ENCODE measurements at regions not wholly inside any gene's neighbourhood (a gene's known extent, or its start where the extent isn't known, plus 50 kb on each side); places are given as distances from the start of the nearest gene placed in this dataset.
"Not testable (repeated sequence)": the region's sequence is repeated elsewhere in the genome, so short reads cannot be mapped to it uniquely, and the experiment has no call there.

DNA sequence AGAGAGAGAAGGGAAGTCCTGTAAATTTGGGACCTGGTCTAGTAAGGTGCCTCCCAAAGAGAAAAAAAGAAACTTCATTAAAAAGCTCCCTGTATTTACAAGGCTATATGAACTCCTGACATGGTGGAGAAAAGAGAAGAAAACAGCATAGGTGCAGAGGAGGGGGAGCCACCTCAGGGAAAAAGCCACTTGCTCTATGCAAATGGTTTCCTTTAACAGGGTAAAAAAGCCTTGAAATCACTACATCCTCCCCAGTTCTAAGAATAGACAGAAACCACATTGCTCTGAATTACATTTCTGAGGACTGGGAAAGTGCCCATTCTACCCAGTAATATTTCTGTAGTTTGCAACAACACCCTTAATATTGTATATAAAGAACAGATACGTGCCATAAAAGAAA is 165.5 kb downstream of the KLF8 start:
- Histone ChIP-seq H3K9me3 (ENCODE audit: low read length) (no peaks in the 10 kb centered on the region), H2AFZ (ENCODE audit: low read length) (no peak overlapping the region), H3K4me3 (ENCODE audit: low read length) (no peak overlapping the region), H3K27ac (ENCODE audit: low read length) (no peak overlapping the region), H4K20me1 (ENCODE audit: low read length) (no peaks in the 10 kb centered on the region), H3K27me3 (ENCODE audit: low read length) (no peaks in the 10 kb centered on the region), H3K36me3 (ENCODE audit: low read depth, low read length) (no peaks in the 10 kb centered on the region), H3F3A (ENCODE audit: low read length, unreplicated experiment) (no peaks in the 10 kb centered on the region), H3K79me2 (ENCODE audit: low read length) (no peaks in the 10 kb centered on the region), H3K4me1 (ENCODE audit: insufficient read depth, low read length) (no peaks in the 10 kb centered on the region), H3K4me2 (ENCODE audit: low read length) (no peak overlapping the region), H3K9ac (ENCODE audit: low read length) (no peak overlapping the region), H3K9me2 (replicated peaks; ENCODE audit: low read length) (no peaks in the 10 kb centered on the region)
- ChIA-PET CTCF (no interaction called here), POLR2A (ENCODE audit: unreplicated experiment) (no interaction called here)
- no peak for DNase-seq
- TF ChIP-seq EZH2 (IDR thresholded peaks at IDR 0.05; ENCODE audit: low read length, unreplicated experiment) (no peak), EZH2phosphoT487 (IDR thresholded peaks at IDR 0.05; ENCODE audit: borderline replicate concordance, low read length) (no peak)
- TF ChIP-seq, protein P1, sequence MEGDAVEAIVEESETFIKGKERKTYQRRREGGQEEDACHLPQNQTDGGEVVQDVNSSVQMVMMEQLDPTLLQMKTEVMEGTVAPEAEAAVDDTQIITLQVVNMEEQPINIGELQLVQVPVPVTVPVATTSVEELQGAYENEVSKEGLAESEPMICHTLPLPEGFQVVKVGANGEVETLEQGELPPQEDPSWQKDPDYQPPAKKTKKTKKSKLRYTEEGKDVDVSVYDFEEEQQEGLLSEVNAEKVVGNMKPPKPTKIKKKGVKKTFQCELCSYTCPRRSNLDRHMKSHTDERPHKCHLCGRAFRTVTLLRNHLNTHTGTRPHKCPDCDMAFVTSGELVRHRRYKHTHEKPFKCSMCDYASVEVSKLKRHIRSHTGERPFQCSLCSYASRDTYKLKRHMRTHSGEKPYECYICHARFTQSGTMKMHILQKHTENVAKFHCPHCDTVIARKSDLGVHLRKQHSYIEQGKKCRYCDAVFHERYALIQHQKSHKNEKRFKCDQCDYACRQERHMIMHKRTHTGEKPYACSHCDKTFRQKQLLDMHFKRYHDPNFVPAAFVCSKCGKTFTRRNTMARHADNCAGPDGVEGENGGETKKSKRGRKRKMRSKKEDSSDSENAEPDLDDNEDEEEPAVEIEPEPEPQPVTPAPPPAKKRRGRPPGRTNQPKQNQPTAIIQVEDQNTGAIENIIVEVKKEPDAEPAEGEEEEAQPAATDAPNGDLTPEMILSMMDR (conservative IDR thresholded peaks at IDR 0.05; ENCODE audit: low read depth, low read length): no peak
- intact Hi-C loops (cut with micrococcal nuclease): no loop called here
- BruUV-seq (replicated peaks): no TSS peak
- ATAC-seq: no peak

DNA sequence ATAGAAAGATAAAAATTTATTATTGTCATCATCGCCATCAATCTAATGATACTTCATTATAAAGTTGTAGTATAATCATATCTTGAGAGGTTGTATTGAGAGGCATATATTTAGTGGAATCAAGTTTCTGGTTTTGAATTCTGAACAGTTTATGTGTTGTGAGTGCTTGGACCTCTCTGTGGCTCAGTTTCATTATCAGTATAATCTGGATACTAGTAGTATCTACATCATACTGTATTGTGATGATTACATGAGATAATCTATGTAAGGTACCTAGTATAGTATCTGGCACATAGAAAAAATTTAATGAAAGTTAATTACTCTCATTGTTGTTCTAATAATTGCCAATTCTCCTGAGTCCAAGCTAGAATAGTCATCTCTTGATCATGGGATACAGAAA is 161.2 kb upstream of the UBQLN2 start:
- no TSS peak for BruUV-seq (replicated peaks)
- Histone ChIP-seq H3K36me3 (ENCODE audit: low read depth, low read length) (no peaks in the 10 kb centered on the region), H4K20me1 (ENCODE audit: low read length) (no peaks in the 10 kb centered on the region), H3F3A (ENCODE audit: low read length, unreplicated experiment) (no peaks in the 10 kb centered on the region), H3K4me3 (ENCODE audit: low read length) (no peak overlapping the region), H3K9me3 (ENCODE audit: low read length) (no peaks in the 10 kb centered on the region), H3K4me1 (ENCODE audit: insufficient read depth, low read length) (no peaks in the 10 kb centered on the region), H3K79me2 (ENCODE audit: low read length) (no peaks in the 10 kb centered on the region), H3K9me2 (replicated peaks; ENCODE audit: low read length) (no peaks in the 10 kb centered on the region), H3K4me2 (ENCODE audit: low read length) (no peak overlapping the region), H2AFZ (ENCODE audit: low read length) (no peak overlapping the region), H3K27ac (ENCODE audit: low read length) (no peak overlapping the region), H3K27me3 (ENCODE audit: low read length) (no peaks in the 10 kb centered on the region), H3K9ac (ENCODE audit: low read length) (no peak overlapping the region)
- no peak for DNase-seq
- POLR2A ChIA-PET (ENCODE audit: unreplicated experiment): no interaction called here
- no peak for ATAC-seq
- TF ChIP-seq, protein P1 (conservative IDR thresholded peaks at IDR 0.05; ENCODE audit: low read depth, low read length): no peak
- TF ChIP-seq EZH2phosphoT487 (IDR thresholded peaks at IDR 0.05; ENCODE audit: borderline replicate concordance, low read length) (no peak), EZH2 (IDR thresholded peaks at IDR 0.05; ENCODE audit: low read length, unreplicated experiment) (no peak)
- intact Hi-C loops (cut with micrococcal nuclease): no loop called here
- CTCF ChIA-PET: no interaction called here

DNA sequence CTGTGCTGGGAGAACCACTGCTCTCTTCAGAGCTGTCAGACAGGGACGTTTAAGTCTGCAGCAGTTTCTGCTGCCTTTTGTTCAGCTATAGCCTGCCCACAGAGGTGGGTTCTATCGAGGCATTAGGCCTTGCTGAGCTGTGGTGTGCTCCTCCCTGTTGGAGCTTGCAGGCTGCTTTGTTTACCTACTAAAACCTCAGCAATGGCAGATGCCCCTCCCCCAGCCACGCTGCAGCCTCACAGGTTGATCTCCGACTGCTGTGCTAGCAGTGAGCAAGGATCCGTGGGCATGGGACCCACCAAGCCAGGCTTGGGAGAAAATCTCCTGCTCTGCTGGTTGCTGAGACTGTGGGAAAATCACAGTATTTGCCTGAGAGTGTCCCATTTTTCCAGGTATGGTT is 133.8 kb upstream of the UBQLN2 start:
- intact Hi-C loops (cut with micrococcal nuclease): no loop called here
- no peak overlapping the region for H3K4me3 ChIP-seq (ENCODE audit: low read length)
- no peaks in the 10 kb centered on the region for H3F3A ChIP-seq (ENCODE audit: low read length, unreplicated experiment)
- BruUV-seq (replicated peaks): no TSS peak
- H3K36me3 ChIP-seq (ENCODE audit: low read depth, low read length): no peaks in the 10 kb centered on the region
- CTCF ChIA-PET: no interaction called here
- no peak overlapping the region for H2AFZ ChIP-seq (ENCODE audit: low read length)
- POLR2A ChIA-PET (ENCODE audit: unreplicated experiment): no interaction called here
- H3K9me3 ChIP-seq (ENCODE audit: low read length): no peaks in the 10 kb centered on the region
- H3K4me2 ChIP-seq (ENCODE audit: low read length): no peak overlapping the region
- no peaks in the 10 kb centered on the region for H3K4me1 ChIP-seq (ENCODE audit: insufficient read depth, low read length)
- H3K9ac ChIP-seq (ENCODE audit: low read length): no peak overlapping the region
- TF ChIP-seq EZH2phosphoT487 (IDR thresholded peaks at IDR 0.05; ENCODE audit: borderline replicate concordance, low read length): no peak
- no peak for DNase-seq
- no peaks in the 10 kb centered on the region for H4K20me1 ChIP-seq (ENCODE audit: low read length)
- no peak overlapping the region for H3K27ac ChIP-seq (ENCODE audit: low read length)
- H3K79me2 ChIP-seq (ENCODE audit: low read length): no peaks in the 10 kb centered on the region
- H3K9me2 ChIP-seq (replicated peaks; ENCODE audit: low read length): no peaks in the 10 kb centered on the region
- no peaks in the 10 kb centered on the region for H3K27me3 ChIP-seq (ENCODE audit: low read length)
- no peak for ATAC-seq

DNA sequence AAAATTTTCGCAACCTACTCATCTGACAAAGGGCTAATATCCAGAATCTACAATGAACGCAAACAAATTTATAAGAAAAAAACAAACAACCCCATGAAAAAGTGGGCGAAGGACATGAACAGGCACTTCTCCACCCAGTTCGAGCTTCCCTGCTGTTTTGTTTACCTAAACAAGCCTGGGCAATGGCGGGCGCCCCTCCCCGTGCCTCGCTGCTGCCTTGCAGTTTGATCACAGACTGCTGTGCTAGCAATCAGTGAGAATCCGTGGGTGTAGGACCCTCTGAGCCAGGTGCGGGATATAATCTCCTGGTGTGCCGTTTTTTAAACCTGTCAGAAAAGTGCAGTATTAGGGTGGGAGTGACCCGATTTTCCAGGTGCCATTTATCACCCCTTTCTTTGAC is 111.4 kb upstream of the UBQLN2 start:
- H3K36me3 ChIP-seq (ENCODE audit: low read depth, low read length); BruUV-seq (replicated peaks); POLR2A ChIA-PET (ENCODE audit: unreplicated experiment): not testable (repeated sequence)

More for the DNA sequence above, 111.4 kb upstream of the UBQLN2 start:
- H3K4me2 ChIP-seq (ENCODE audit: low read length); H2AFZ ChIP-seq (ENCODE audit: low read length); DNase-seq; intact Hi-C loops (cut with micrococcal nuclease); ATAC-seq; H3F3A ChIP-seq (ENCODE audit: low read length, unreplicated experiment); H3K4me3 ChIP-seq (ENCODE audit: low read length); H3K79me2 ChIP-seq (ENCODE audit: low read length); H3K4me1 ChIP-seq (ENCODE audit: insufficient read depth, low read length); H4K20me1 ChIP-seq (ENCODE audit: low read length); H3K9me2 ChIP-seq (replicated peaks; ENCODE audit: low read length); H3K27ac ChIP-seq (ENCODE audit: low read length); H3K27me3 ChIP-seq (ENCODE audit: low read length); H3K9me3 ChIP-seq (ENCODE audit: low read length); CTCF ChIA-PET; H3K9ac ChIP-seq (ENCODE audit: low read length): not testable (repeated sequence)

Measured in PC-3 (cell line).